Caki2 (cell line): ENCODE measurements at regions not wholly inside any gene's neighbourhood (a gene's known extent, or its start where the extent isn't known, plus 50 kb on each side); places are given as distances from the start of the nearest gene placed in this dataset.
"Not testable (repeated sequence)": the region's sequence is repeated elsewhere in the genome, so short reads cannot be mapped to it uniquely, and the experiment has no call there.

ENCODE experiments used
- DNase-seq: peaks from one replicate; pipeline ENCODE4 v3.0.0-alpha.2; 2015; ENCODE audit warnings: low read depth
- in situ Hi-C: cut with HindIII; loops from 2 replicates; pipeline ENCODE4 v1.10.0; 2016; ENCODE audit warnings: low sequenced_read_pairs, low pct_unique_long_range_greater_than_20kb, mixed read lengths

- DNase-seq, result no peak
- in situ Hi-C loops, result no loop called here
Observed at GRCh38 chr5:162672061-162672460, 604.5 kb downstream of the GABRG2 start.

DNA sequence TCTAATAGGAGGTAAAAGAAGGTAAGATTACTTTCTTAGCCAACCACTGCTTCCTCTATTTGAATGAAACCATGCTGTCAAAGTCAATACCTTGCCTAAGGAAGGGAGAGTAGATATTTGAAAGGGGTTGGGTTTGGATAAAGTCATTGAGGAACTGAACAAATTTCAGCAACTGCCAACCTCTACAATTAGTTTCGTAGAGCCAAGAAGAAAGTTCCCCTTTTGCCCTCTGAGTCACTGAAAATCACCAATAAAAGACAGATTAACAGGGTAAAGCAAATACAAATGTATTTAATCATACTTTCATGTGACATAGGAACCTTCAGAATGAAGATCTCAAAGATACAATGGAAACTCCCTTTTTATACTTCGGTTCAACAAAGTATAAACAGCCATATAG, 615.7 kb downstream of the GABRG2 start:
- in situ Hi-C loops, result no loop called here
- DNase-seq, result peak; percentile 85

DNA sequence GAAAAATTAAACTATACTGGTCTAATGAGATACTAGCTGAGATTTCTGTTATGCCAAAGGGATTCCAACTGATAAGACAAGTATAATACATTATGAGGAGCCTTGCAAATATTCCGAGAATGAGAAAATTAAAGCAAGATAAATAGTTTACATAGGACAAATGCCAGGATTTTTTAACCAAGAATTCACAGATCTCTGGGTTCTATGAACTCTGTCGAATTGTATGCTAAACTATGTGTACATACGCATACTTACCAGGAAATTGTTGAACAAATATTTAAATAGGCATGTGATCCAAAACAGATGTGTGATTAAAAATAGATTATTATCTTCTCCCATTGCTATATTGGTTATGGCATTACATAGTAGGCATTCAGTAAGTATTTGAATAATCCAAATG, 616.6 kb downstream of the GABRG2 start:
- peak; percentile 72 for DNase-seq

DNA sequence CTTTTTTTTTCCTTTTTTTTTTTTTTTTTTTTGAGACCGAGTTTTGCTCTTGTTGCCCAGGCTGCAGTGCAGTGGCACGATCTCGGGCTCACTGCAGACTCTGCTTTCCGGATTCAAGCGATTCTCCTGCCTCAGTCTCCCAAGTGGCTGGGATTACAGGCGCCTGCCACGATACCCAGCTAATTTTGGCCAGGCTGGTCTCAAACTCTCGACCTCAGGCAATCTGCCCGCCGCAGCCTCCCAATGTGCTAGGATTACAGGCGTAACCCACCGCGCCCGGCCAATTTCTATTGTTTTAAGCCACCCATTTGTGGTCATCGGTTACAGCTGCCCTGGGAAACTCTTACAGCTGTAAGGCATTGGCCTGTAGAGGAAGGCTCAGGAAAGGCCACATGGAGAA, 617.7 kb downstream of the GABRG2 start:
- in situ Hi-C loops, result no loop called here

More for the DNA sequence above, 616.6 kb downstream of the GABRG2 start:
- in situ Hi-C loops, result no loop called here

GRCh38 chr5:162696272-162696671, 628.7 kb downstream of the GABRG2 start:
- in situ Hi-C loops, DNase-seq: not testable (repeated sequence)

More for the DNA sequence above, 617.7 kb downstream of the GABRG2 start:
- DNase-seq, result no peak

DNA sequence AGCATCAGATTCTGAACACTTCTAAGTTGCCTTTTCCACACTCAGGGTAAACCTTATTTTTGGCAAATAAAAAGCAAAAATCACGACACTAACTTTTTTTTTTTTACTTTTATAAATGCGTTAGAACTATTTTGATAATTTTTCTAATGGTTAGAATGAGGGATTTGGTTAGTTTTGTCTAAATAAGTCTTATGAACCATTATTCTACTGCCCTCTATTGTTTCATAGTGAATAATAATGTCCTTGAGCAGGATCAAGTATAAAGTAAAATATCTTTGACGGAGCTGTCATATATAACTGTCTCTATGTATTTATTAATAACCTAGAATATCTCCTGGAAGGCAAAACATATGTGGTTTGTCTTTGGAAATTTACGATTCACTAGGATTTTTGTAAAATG, 631.8 kb downstream of the GABRG2 start:
- in situ Hi-C loops, result no loop called here

DNA sequence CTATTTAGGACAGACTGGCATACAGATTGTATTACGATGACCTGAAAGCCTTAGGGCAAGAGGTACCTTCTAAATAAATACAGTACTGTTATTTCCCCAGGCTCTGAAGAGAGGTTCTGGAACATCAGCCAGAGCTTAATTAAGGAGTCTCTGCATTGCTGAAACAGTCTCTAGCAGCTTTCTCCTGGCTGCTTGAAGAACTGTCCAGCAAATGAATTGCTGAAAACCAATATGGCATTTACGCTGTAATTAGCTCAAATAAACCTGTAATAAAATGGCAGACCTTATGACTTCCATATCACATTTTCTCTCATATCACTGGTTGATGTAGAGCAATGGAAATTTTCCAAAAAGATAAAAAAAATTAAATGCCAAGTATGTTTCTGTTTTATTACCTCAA, 636.3 kb downstream of the GABRG2 start:
- no peak for DNase-seq

More for the DNA sequence above, 631.8 kb downstream of the GABRG2 start:
- DNase-seq, result no peak

GRCh38 chr5:162711244-162711643, 643.7 kb downstream of the GABRG2 start:
- in situ Hi-C loops, result no loop called here

More for the DNA sequence above, 636.3 kb downstream of the GABRG2 start:
- in situ Hi-C loops, result no loop called here

GRCh38 chr5:162719720-162720119, 652.1 kb downstream of the GABRG2 start:
- DNase-seq, result no peak
- in situ Hi-C loops, result no loop called here

More at GRCh38 chr5:162711244-162711643, 643.7 kb downstream of the GABRG2 start:
- no peak for DNase-seq

DNA sequence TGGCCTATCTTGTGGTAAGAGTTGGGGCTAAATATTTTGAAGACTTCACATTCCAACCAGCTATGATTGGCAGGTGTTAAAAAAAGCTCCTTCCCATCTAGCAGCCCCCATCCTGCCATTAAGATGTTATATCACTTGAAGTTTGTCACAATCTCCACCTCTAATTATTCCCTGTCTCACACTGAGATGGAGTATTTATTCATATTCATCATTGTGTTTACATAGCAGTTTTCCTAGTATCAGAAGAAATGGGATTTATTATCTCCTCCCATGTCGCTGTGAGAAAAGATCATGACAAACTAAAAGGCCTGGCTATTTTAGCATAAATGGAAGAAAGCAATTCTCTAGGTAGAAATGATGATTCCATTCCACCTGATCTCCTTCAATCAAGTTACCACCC, 653.6 kb downstream of the GABRG2 start:
- no peak for DNase-seq
- in situ Hi-C loops, result no loop called here

- no peak for DNase-seq
Observed at GRCh38 chr5:162752612-162753011, 684.8 kb upstream of the CCNG1 start.

DNA sequence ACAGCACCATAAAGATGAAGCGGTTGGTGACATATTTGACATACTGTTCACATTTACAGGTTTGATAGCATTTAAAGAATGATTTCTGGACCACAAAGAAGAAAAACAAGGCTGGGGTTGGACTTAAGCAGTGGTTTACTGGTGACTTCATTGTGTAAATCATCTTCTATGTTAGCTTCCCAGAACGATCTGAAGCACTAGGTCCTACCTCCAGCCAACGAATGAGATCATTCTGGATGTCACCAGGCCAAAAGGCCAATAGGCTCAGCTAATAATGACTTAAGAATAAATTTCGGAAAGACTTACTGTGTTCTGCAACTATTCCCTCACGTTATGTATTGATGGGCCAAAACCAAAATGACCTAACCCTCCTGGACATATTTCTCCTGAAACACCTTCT, 675.3 kb upstream of the CCNG1 start:
- DNase-seq, result no peak
- in situ Hi-C loops, result no loop called here

More at GRCh38 chr5:162752612-162753011, 684.8 kb upstream of the CCNG1 start:
- in situ Hi-C loops, result no loop called here

GRCh38 chr5:162769019-162769418, 668.4 kb upstream of the CCNG1 start:
- in situ Hi-C loops, result no loop called here
- DNase-seq, result no peak

DNA sequence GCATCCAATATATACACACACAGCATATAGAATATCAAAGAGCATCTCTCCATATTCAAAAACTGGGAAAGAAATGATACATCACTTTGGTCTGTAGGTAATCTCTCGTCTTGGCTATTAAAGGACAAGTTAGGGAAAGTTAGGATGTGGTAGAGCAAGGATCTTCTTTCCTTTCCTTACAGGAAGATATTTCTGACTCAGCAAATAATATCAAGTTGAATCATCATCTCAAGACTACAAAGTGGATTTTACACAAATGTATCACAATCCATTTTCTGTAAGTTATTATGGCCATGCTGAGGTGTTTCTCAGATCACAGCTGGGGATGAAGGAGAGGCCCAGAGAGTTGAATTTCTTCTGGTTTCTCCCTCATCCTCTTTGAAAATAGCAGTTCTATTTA, 651.7 kb upstream of the CCNG1 start:
- no peak for DNase-seq
- in situ Hi-C loops, result no loop called here

GRCh38 chr5:162786234-162786633, 651.2 kb upstream of the CCNG1 start:
- in situ Hi-C loops, result no loop called here
- DNase-seq, result peak; percentile 20

- DNase-seq, result no peak
- in situ Hi-C loops, result no loop called here
Observed at GRCh38 chr5:162796507-162796906, 640.9 kb upstream of the CCNG1 start.

GRCh38 chr5:162800301-162800700, 637.1 kb upstream of the CCNG1 start:
- in situ Hi-C loops, result no loop called here
- DNase-seq, result no peak

DNA sequence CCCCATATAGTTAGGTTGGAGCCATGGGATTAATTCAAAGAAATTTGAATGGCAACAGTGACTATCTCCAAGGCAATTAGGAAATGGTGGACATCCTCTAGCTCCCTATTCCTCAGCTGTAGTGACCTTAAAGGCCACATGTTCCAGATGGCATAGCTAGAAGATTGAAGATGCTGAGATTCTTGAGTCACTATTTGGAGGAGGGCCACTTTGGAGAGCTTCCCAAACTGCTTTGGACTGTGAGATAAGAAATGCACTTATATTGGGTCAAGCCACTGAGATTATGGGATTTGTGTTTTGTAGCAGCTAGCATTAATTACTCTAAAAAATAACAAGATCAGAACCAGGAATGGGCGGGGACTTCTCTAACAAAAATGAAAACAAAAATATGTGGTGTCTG, 636.2 kb upstream of the CCNG1 start:
- in situ Hi-C loops, result no loop called here
- no peak for DNase-seq

- in situ Hi-C loops, result no loop called here
- DNase-seq, result no peak
Observed at GRCh38 chr5:162806195-162806594, 631.2 kb upstream of the CCNG1 start.

- DNase-seq, result no peak
- in situ Hi-C loops, result no loop called here
Observed at GRCh38 chr5:162811071-162811470, 626.3 kb upstream of the CCNG1 start.

DNA sequence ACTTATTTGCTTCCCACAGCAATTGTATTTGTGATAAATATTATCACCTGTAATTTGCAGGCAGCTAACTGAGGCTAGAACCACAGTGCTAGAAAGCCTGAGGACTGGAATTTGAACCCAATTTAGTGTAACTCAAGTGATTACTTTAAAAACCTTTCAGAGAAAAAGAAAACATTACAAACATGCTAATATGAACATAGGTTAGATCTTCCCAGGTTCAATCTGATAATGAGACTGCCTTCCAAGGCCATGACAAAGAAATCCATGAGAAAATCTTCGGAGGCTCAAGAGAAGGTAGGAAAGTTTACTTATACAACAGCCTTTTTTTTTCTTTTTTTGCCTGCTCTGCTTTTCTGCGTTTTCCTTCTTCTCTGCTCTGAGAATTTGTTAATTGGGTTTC, 620.6 kb upstream of the CCNG1 start:
- in situ Hi-C loops, result no loop called here
- no peak for DNase-seq
